Endothelial cell (in vitro differentiated cells): ENCODE measurements at regions not wholly inside any gene's neighbourhood (a gene's known extent, or its start where the extent isn't known, plus 50 kb on each side); places are given as distances from the start of the nearest gene placed in this dataset.

ENCODE experiments used
- DNase-seq: peaks from one replicate; pipeline ENCODE4 v3.0.0; 2021; ENCODE audit warnings: low spot score
- H3K27ac Mint-ChIP-seq: one replicate; pipeline ENCODE4 v1.8.0; 2021; ENCODE audit warnings: mixed read lengths, inconsistent platforms; ENCODE audit not compliant: unreplicated experiment
- H3K27me3 Mint-ChIP-seq: one replicate; pipeline ENCODE4 v1.8.0; 2021; ENCODE audit warnings: mild to moderate bottlenecking, moderate library complexity, mixed read lengths, inconsistent platforms; ENCODE audit not compliant: unreplicated experiment
- H3K36me3 Mint-ChIP-seq: one replicate; pipeline ENCODE4 v1.8.0; 2021; ENCODE audit warnings: mild to moderate bottlenecking, low read depth, mixed read lengths, inconsistent platforms; ENCODE audit not compliant: unreplicated experiment
- H3K4me1 Mint-ChIP-seq: one replicate; pipeline ENCODE4 v1.8.0; 2021; ENCODE audit warnings: mild to moderate bottlenecking, mixed read lengths, inconsistent platforms; ENCODE audit not compliant: unreplicated experiment
- H3K4me3 Mint-ChIP-seq: one replicate; pipeline ENCODE4 v1.8.0; 2021; ENCODE audit warnings: mild to moderate bottlenecking, mixed read lengths, inconsistent platforms; ENCODE audit not compliant: unreplicated experiment
- H3K9me3 Mint-ChIP-seq: one replicate; pipeline ENCODE4 v1.8.0; 2021; ENCODE audit warnings: mixed read lengths, inconsistent platforms; ENCODE audit not compliant: unreplicated experiment
- CTCF ChIP-seq: fragments of 200-600 bp; sonication (generic); IDR thresholded peaks from one replicate; pipeline ENCODE4 v1.5.0; 2021; ENCODE audit warnings: antibody characterized with exemption; ENCODE audit not compliant: unreplicated experiment

GRCh38 chr2:228269351-228269750, 87.9 kb upstream of the SPHKAP start:
- H3K4me3 Mint-ChIP-seq: no peak overlapping the region
- H3K4me1 Mint-ChIP-seq: no peaks in the 10 kb centered on the region
- H3K36me3 Mint-ChIP-seq: no peaks in the 10 kb centered on the region
- no peaks in the 10 kb centered on the region for H3K9me3 Mint-ChIP-seq
- DNase-seq: no peak
- H3K27me3 Mint-ChIP-seq: no peaks in the 10 kb centered on the region
- TF ChIP-seq CTCF: no peak
- no peak overlapping the region for H3K27ac Mint-ChIP-seq

- no peak for TF ChIP-seq CTCF
- no peak overlapping the region for H3K27ac Mint-ChIP-seq
- H3K36me3 Mint-ChIP-seq: no peaks in the 10 kb centered on the region
- H3K4me1 Mint-ChIP-seq: no peaks in the 10 kb centered on the region
- no peak for DNase-seq
- no peaks in the 10 kb centered on the region for H3K27me3 Mint-ChIP-seq
- H3K4me3 Mint-ChIP-seq: no peak overlapping the region
- H3K9me3 Mint-ChIP-seq: no peaks in the 10 kb centered on the region
These were observed 87.3 kb upstream of the SPHKAP start for GRCh38 chr2:228268756-228269155.

GRCh38 chr2:228268301-228268700, 86.8 kb upstream of the SPHKAP start:
- no peak for DNase-seq
- Mint-ChIP-seq H3K27ac (no peak overlapping the region), H3K9me3 (no peaks in the 10 kb centered on the region), H3K27me3 (no peaks in the 10 kb centered on the region), H3K36me3 (no peaks in the 10 kb centered on the region), H3K4me3 (no peak overlapping the region), H3K4me1 (no peaks in the 10 kb centered on the region)
- no peak for TF ChIP-seq CTCF

GRCh38 chr2:228263156-228263555, 81.7 kb upstream of the SPHKAP start:
- Mint-ChIP-seq H3K36me3 (no peaks in the 10 kb centered on the region), H3K27me3 (no peaks in the 10 kb centered on the region), H3K27ac (no peak overlapping the region), H3K4me1 (no peaks in the 10 kb centered on the region), H3K9me3 (no peaks in the 10 kb centered on the region), H3K4me3 (no peak overlapping the region)
- DNase-seq: no peak
- no peak for TF ChIP-seq CTCF

- Mint-ChIP-seq H3K27ac (no peak overlapping the region), H3K9me3 (no peaks in the 10 kb centered on the region), H3K36me3 (no peaks in the 10 kb centered on the region), H3K27me3 (no peaks in the 10 kb centered on the region), H3K4me1 (no peaks in the 10 kb centered on the region), H3K4me3 (no peak overlapping the region)
- DNase-seq: no peak
- no peak for TF ChIP-seq CTCF
These were observed 80.1 kb upstream of the SPHKAP start for GRCh38 chr2:228261546-228261945.
